Adrenal gland (tissue), 5 donors: ENCODE measurements at regions not wholly inside any gene's neighbourhood (a gene's known extent, or its start where the extent isn't known, plus 50 kb on each side); places are given as distances from the start of the nearest gene placed in this dataset.

Experiments used
- CTCF ChIP-seq, 6 experiments: fragments of 450-650 bp in 4 of 6; fragments of 200-600 bp in 2 of 6; sonication (generic) in 1 of 6; IDR thresholded peaks; 1 replicate in 5 of 6; 2 replicates in 1 of 6; pipeline versions ENCODE4 v1.5.1 to v1.8.0; 2016 to 2021; ENCODE audit warnings: antibody characterized with exemption in 6 of 6, mild to moderate bottlenecking in 2 of 6, moderate library complexity in 1 of 6
- POLR2A ChIP-seq, 2 donors: fragments of 450-650 bp; IDR thresholded peaks; one replicate each; pipeline ENCODE4 v1.6.1; 2017; ENCODE audit warnings: antibody characterized with exemption in 2 of 2, mild to moderate bottlenecking in 2 of 2, moderate library complexity in 1 of 2
- donor health status: DM: no; HTN: no; CAD: no.

GRCh38 chr4:79673377-79673776 is 265.3 kb upstream of the GK2 start:
- TF ChIP-seq CTCF (IDR thresholded peaks at IDR 0.05), result no peak
- no peak for TF ChIP-seq POLR2A (IDR thresholded peaks at IDR 0.05)
